ENCODE measurements at regions not wholly inside any gene's neighbourhood (a gene's known extent, or its start where the extent isn't known, plus 50 kb on each side); places are given as distances from the start of the nearest gene placed in this dataset.

GRCh38 chr16:65774350-65774749 is 592.1 kb upstream of the CDH5 start:
- TF ChIP-seq, protein P1, sequence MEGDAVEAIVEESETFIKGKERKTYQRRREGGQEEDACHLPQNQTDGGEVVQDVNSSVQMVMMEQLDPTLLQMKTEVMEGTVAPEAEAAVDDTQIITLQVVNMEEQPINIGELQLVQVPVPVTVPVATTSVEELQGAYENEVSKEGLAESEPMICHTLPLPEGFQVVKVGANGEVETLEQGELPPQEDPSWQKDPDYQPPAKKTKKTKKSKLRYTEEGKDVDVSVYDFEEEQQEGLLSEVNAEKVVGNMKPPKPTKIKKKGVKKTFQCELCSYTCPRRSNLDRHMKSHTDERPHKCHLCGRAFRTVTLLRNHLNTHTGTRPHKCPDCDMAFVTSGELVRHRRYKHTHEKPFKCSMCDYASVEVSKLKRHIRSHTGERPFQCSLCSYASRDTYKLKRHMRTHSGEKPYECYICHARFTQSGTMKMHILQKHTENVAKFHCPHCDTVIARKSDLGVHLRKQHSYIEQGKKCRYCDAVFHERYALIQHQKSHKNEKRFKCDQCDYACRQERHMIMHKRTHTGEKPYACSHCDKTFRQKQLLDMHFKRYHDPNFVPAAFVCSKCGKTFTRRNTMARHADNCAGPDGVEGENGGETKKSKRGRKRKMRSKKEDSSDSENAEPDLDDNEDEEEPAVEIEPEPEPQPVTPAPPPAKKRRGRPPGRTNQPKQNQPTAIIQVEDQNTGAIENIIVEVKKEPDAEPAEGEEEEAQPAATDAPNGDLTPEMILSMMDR (IDR thresholded peaks at IDR 0.05), result no peak
- TF ChIP-seq POLR2A (IDR thresholded peaks at IDR 0.05), result no peak
